Peyer's patch (tissue), 4 donors: ENCODE measurements at regions not wholly inside any gene's neighbourhood (a gene's known extent, or its start where the extent isn't known, plus 50 kb on each side); places are given as distances from the start of the nearest gene placed in this dataset.

Experiments used
- DNase-seq, 3 donors: peaks; one replicate each; pipeline ENCODE4 v3.0.0-alpha.2; 2017 to 2019
- H3K27ac ChIP-seq, 4 donors: fragments of 200-600 bp; sonication (generic); one replicate each; pipeline ENCODE4 v1.5.1; 2016 to 2019
- H3K27me3 ChIP-seq, 2 donors: fragments of 200-600 bp; sonication (generic); one replicate each; pipeline ENCODE4 v1.5.1; 2019
- H3K36me3 ChIP-seq, 3 donors: fragments of 200-600 bp; sonication (generic); one replicate each; pipeline ENCODE4 v1.5.1; 2016 to 2019
- H3K4me1 ChIP-seq, 4 donors: fragments of 200-600 bp; sonication (generic); one replicate each; pipeline ENCODE4 v1.5.1; 2016 to 2019
- H3K4me3 ChIP-seq, 4 donors: fragments of 200-600 bp; sonication (generic); 1 replicate in 3 of 4; 2 replicates in 1 of 4; pipeline ENCODE4 v1.5.1; 2016 to 2019; ENCODE audit warnings: mild to moderate bottlenecking in 1 of 4
- H3K9me3 ChIP-seq, 4 donors: fragments of 200-600 bp; sonication (generic); one replicate each; pipeline ENCODE4 v1.5.1; 2016 to 2019; ENCODE audit warnings: mild to moderate bottlenecking in 1 of 4
- POLR2A ChIP-seq, 2 donors: fragments of 450-650 bp; IDR thresholded peaks; one replicate each; pipeline ENCODE4 v1.5.1; 2017; ENCODE audit warnings: antibody characterized with exemption in 2 of 2, mild to moderate bottlenecking in 2 of 2, moderate library complexity in 2 of 2
- TF ChIP-seq, protein P1 (sequence below), 6 experiments: fragments of 450-650 bp in 4 of 6; fragments of 200-600 bp in 2 of 6; sonication (generic) in 1 of 6; IDR thresholded peaks; one replicate each; pipeline ENCODE4 v1.5.1; 2017 to 2019; ENCODE audit warnings: antibody characterized with exemption in 6 of 6, mild to moderate bottlenecking in 3 of 6, moderate library complexity in 1 of 6

DNA sequence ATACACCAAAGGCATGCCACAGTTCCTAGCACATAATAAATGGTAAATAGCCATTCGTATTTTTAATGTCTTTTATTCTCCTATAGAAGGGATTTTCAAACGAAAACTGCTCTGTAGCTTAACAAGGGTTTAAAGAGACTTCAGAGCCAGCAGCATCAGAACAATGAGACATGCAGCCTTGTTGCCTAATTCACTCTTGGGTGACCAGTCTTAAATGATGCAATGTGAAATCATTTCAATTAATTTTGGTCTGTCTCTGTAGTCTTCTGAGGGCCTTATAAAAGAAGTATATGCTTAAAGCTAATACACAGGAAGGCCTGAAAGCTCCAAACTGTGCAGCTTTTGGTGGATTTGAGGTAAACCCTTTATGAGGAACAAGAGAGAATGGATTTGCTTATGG is 888.8 kb upstream of the WWC1 start:
- no peaks in the 10 kb centered on the region for H3K27me3 ChIP-seq
- TF ChIP-seq, protein P1, sequence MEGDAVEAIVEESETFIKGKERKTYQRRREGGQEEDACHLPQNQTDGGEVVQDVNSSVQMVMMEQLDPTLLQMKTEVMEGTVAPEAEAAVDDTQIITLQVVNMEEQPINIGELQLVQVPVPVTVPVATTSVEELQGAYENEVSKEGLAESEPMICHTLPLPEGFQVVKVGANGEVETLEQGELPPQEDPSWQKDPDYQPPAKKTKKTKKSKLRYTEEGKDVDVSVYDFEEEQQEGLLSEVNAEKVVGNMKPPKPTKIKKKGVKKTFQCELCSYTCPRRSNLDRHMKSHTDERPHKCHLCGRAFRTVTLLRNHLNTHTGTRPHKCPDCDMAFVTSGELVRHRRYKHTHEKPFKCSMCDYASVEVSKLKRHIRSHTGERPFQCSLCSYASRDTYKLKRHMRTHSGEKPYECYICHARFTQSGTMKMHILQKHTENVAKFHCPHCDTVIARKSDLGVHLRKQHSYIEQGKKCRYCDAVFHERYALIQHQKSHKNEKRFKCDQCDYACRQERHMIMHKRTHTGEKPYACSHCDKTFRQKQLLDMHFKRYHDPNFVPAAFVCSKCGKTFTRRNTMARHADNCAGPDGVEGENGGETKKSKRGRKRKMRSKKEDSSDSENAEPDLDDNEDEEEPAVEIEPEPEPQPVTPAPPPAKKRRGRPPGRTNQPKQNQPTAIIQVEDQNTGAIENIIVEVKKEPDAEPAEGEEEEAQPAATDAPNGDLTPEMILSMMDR (IDR thresholded peaks at IDR 0.05): no peak
- no peak for TF ChIP-seq POLR2A (IDR thresholded peaks at IDR 0.05)
- no peaks in the 10 kb centered on the region for H3K9me3 ChIP-seq

GRCh38 chr5:167406513-167406912 is 884.9 kb upstream of the WWC1 start:
- H3K4me1 ChIP-seq: no peaks in the 10 kb centered on the region
- H3K27me3 ChIP-seq: no peaks in the 10 kb centered on the region
- no peaks in the 10 kb centered on the region for H3K36me3 ChIP-seq
- no peak for TF ChIP-seq POLR2A (IDR thresholded peaks at IDR 0.05)
- TF ChIP-seq, protein P1 (IDR thresholded peaks at IDR 0.05): no peak
- no peak for DNase-seq
- H3K4me3 ChIP-seq: no peak overlapping the region
- H3K27ac ChIP-seq: no peak overlapping the region
- no peaks in the 10 kb centered on the region for H3K9me3 ChIP-seq

More for the DNA sequence above, 888.8 kb upstream of the WWC1 start:
- DNase-seq: no peak
- Histone ChIP-seq H3K4me1 (no peaks in the 10 kb centered on the region), H3K27ac (no peak overlapping the region), H3K36me3 (no peaks in the 10 kb centered on the region), H3K4me3 (no peak overlapping the region)

DNA sequence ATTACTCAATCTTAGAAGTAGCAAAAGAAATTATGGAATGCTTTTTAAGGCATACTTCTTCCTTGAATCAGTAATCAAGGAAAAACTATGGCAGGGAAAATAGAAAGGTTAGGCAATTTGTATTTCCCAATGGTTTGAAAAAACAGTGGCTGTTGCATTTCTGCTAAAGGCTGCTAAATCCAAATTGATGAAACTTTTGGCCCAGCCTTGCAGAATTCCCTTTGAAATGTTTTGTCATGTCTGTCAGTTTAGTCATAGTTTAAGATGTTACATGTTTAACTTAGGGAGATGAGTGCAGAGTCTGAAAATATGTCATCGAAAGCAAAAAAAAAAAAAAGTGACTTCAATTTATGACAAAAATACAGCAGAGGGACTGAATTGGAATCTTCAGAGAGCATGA is 878.9 kb upstream of the WWC1 start:
- Histone ChIP-seq H3K4me1 (no peaks in the 10 kb centered on the region), H3K27ac (no peak overlapping the region), H3K9me3 (no peaks in the 10 kb centered on the region), H3K4me3 (no peak overlapping the region), H3K36me3 (no peaks in the 10 kb centered on the region), H3K27me3 (no peaks in the 10 kb centered on the region)
- TF ChIP-seq, protein P1 (IDR thresholded peaks at IDR 0.05): no peak
- no peak for TF ChIP-seq POLR2A (IDR thresholded peaks at IDR 0.05)
- no peak for DNase-seq

GRCh38 chr5:167413506-167413905 is 877.9 kb upstream of the WWC1 start:
- H3K36me3 ChIP-seq: no peaks in the 10 kb centered on the region
- H3K27ac ChIP-seq: no peak overlapping the region
- no peaks in the 10 kb centered on the region for H3K4me1 ChIP-seq
- H3K9me3 ChIP-seq: no peaks in the 10 kb centered on the region
- H3K27me3 ChIP-seq: no peaks in the 10 kb centered on the region
- no peak for DNase-seq
- TF ChIP-seq POLR2A (IDR thresholded peaks at IDR 0.05): no peak
- TF ChIP-seq, protein P1 (IDR thresholded peaks at IDR 0.05): no peak
- H3K4me3 ChIP-seq: no peak overlapping the region

- Histone ChIP-seq H3K4me1 (no peaks in the 10 kb centered on the region), H3K4me3 (no peak overlapping the region), H3K27me3 (no peaks in the 10 kb centered on the region), H3K9me3 (no peaks in the 10 kb centered on the region), H3K36me3 (no peaks in the 10 kb centered on the region), H3K27ac (no peak overlapping the region)
- TF ChIP-seq, protein P1 (IDR thresholded peaks at IDR 0.05): no peak
- TF ChIP-seq POLR2A (IDR thresholded peaks at IDR 0.05): no peak
- DNase-seq: no peak
Observed at GRCh38 chr5:167414611-167415010, 876.8 kb upstream of the WWC1 start.
